ENCODE measurements at regions not wholly inside any gene's neighbourhood (a gene's known extent, or its start where the extent isn't known, plus 50 kb on each side); places are given as distances from the start of the nearest gene placed in this dataset.

- DNase-seq (ENCODE audit: low read depth in 3 of 3): no peak
These were observed 138.0 kb upstream of the GPC1 start for GRCh38 chr2:240297256-240298116.

GRCh38 chr2:240298117-240298790, 137.2 kb upstream of the GPC1 start:
- DNase-seq (ENCODE audit: low read depth in 3 of 3): no peak

GRCh38 chr2:240298803-240299709, 136.4 kb upstream of the GPC1 start:
- DNase-seq (ENCODE audit: low read depth in 3 of 3): no peak

GRCh38 chr2:240299710-240300068, 135.8 kb upstream of the GPC1 start:
- no peak for DNase-seq (ENCODE audit: low read depth in 3 of 3)

GRCh38 chr2:240300261-240300821, 135.1 kb upstream of the GPC1 start:
- DNase-seq (ENCODE audit: low read depth in 3 of 3): no peak

GRCh38 chr2:240300840-240301239, 134.6 kb upstream of the GPC1 start:
- DNase-seq (ENCODE audit: low read depth in 3 of 3): no peak

- no peak for DNase-seq (ENCODE audit: low read depth in 3 of 3)
These were observed 134.1 kb upstream of the GPC1 start for GRCh38 chr2:240301256-240301795.

- DNase-seq (ENCODE audit: low read depth in 3 of 3): no peak
These were observed 133.4 kb upstream of the GPC1 start for GRCh38 chr2:240302041-240302440.

GRCh38 chr2:240302933-240303595, 132.4 kb upstream of the GPC1 start:
- no peak for DNase-seq (ENCODE audit: low read depth in 3 of 3)

- no peak for DNase-seq (ENCODE audit: low read depth in 3 of 3)
These were observed 131.3 kb upstream of the GPC1 start for GRCh38 chr2:240303896-240304745.

- DNase-seq (ENCODE audit: low read depth in 3 of 3): no peak
These were observed 130.7 kb upstream of the GPC1 start for GRCh38 chr2:240304746-240305161.

- no peak for DNase-seq (ENCODE audit: low read depth in 3 of 3)
These were observed 130.0 kb upstream of the GPC1 start for GRCh38 chr2:240305369-240305962.

- DNase-seq (ENCODE audit: low read depth in 3 of 3): no peak
These were observed 129.3 kb upstream of the GPC1 start for GRCh38 chr2:240306185-240306584.

GRCh38 chr2:240308111-240308651, 127.3 kb upstream of the GPC1 start:
- no peak for DNase-seq (ENCODE audit: low read depth in 3 of 3)

GRCh38 chr2:240309214-240309613, 126.2 kb upstream of the GPC1 start:
- no peak for DNase-seq (ENCODE audit: low read depth in 3 of 3)

GRCh38 chr2:240310201-240310600, 125.3 kb upstream of the GPC1 start:
- DNase-seq (ENCODE audit: low read depth in 3 of 3): no peak

- DNase-seq (ENCODE audit: low read depth in 3 of 3): no peak
These were observed 124.8 kb upstream of the GPC1 start for GRCh38 chr2:240310645-240311044.

- DNase-seq (ENCODE audit: low read depth in 3 of 3): no peak
These were observed 123.6 kb upstream of the GPC1 start for GRCh38 chr2:240311821-240312220.

- DNase-seq (ENCODE audit: low read depth in 3 of 3): no peak
These were observed 116.1 kb upstream of the GPC1 start for GRCh38 chr2:240319221-240319854.

Data from stimulated activated CD4-positive, alpha-beta T cell treated with anti-CD3 and anti-CD28 coated beads, TNF-alpha, amount 100 ng/mL, for 48 hours (primary cell).